Skeletal muscle satellite cell (primary cell): ENCODE measurements at regions not wholly inside any gene's neighbourhood (a gene's known extent, or its start where the extent isn't known, plus 50 kb on each side); places are given as distances from the start of the nearest gene placed in this dataset.

Source experiments
- H3K27me3 ChIP-seq: 2 replicates; pipeline ENCODE4 v1.7.0; 2013; ENCODE audit warnings: low read length; ENCODE audit not compliant: control insufficient read depth, insufficient read depth
- H3K36me3 ChIP-seq: 2 replicates; pipeline ENCODE4 v1.7.0; 2013; ENCODE audit warnings: mild to moderate bottlenecking, control low read depth, low read length; ENCODE audit not compliant: insufficient read depth
- H3K4me1 ChIP-seq: 2 replicates; pipeline ENCODE4 v1.7.0; 2013; ENCODE audit warnings: low read length; ENCODE audit not compliant: control insufficient read depth, insufficient read depth
- H3K4me2 ChIP-seq: 2 replicates; pipeline ENCODE4 v1.7.0; 2013; ENCODE audit warnings: mild to moderate bottlenecking, low read length
- H3K4me3 ChIP-seq: 2 replicates; pipeline ENCODE4 v1.7.0; 2013; ENCODE audit warnings: low read length
- H3K9ac ChIP-seq: 2 replicates; pipeline ENCODE4 v1.7.0; 2013; ENCODE audit warnings: mild to moderate bottlenecking, low read depth, low read length, moderate library complexity
- H3K9me3 ChIP-seq: replicated peaks from 2 replicates; pipeline ENCODE4 v1.7.0; 2013; ENCODE audit warnings: mild to moderate bottlenecking, control low read depth, low read length

DNA sequence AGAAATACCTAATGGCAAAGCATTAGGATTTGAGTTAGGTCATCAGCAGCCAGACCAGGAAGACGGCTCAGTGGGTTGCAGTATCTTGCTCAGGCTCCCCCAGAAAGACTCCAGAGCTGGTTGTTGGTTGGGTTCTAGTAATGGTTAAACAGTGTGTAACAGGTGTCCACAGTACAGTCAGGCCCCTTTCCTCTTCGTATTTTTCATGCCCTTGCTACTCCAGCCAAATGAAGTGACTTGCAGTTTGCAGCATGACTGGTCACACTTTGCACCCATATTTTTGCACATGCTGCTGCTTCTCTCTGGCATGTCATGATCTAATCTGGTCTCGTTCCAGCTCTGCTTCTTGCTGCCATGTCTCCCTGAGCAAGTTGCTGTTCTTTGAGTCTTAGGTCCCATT is 60.6 kb upstream of the TRPC7 start:
- no peaks in the 10 kb centered on the region for H3K4me1 ChIP-seq
- H3K4me2 ChIP-seq: no peak overlapping the region
- no peaks in the 10 kb centered on the region for H3K9me3 ChIP-seq
- no peaks in the 10 kb centered on the region for H3K36me3 ChIP-seq
- H3K4me3 ChIP-seq: no peak overlapping the region
- peaks cover 5% of the 10 kb centered on the region for H3K27me3 ChIP-seq
- no peak overlapping the region for H3K9ac ChIP-seq

DNA sequence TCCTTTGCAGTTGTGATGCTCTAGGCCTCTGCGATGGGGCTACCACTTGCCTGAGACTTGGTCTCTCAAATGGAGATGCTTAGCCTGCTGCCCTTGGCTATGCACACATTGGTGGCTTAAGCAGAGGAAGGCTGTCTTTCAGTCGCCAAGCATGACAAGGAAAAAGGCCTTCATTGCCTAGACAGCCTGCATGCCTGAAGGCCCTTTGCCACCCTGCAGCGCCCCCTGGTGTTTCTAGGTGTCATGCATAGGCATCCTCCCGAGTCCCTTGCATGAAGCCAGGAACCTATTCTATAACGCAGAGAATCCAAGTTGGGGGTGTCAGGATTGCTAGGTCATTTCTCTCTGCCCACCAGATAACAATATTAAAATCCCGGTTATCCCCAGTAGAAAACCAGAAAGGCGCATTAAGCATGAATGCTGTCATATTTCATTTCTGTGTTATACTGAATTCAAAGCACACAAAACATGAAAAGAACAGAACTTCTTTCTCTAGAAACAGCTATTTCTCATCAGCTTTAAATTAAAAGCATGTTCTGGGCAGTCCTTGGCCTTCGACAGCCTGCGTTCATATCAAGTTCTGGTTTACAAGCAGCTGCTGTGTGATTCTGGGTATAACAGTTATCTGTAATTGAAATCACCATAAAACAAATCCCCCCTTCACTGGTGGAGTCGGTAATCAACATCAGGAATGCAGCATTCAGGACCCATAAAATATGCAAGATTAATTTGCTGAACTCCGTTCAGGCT is 59.7 kb upstream of the TRPC7 start:
- Histone ChIP-seq H3K9me3 (no peaks in the 10 kb centered on the region), H3K4me3 (no peak overlapping the region), H3K27me3 (peaks cover 5% of the 10 kb centered on the region), H3K36me3 (no peaks in the 10 kb centered on the region), H3K9ac (no peak overlapping the region), H3K4me1 (no peaks in the 10 kb centered on the region), H3K4me2 (no peak overlapping the region)

- Histone ChIP-seq H3K9me3 (no peaks in the 10 kb centered on the region), H3K36me3 (no peaks in the 10 kb centered on the region)
Observed at GRCh38 chr5:136423944-136424606, 58.7 kb upstream of the TRPC7 start.

DNA sequence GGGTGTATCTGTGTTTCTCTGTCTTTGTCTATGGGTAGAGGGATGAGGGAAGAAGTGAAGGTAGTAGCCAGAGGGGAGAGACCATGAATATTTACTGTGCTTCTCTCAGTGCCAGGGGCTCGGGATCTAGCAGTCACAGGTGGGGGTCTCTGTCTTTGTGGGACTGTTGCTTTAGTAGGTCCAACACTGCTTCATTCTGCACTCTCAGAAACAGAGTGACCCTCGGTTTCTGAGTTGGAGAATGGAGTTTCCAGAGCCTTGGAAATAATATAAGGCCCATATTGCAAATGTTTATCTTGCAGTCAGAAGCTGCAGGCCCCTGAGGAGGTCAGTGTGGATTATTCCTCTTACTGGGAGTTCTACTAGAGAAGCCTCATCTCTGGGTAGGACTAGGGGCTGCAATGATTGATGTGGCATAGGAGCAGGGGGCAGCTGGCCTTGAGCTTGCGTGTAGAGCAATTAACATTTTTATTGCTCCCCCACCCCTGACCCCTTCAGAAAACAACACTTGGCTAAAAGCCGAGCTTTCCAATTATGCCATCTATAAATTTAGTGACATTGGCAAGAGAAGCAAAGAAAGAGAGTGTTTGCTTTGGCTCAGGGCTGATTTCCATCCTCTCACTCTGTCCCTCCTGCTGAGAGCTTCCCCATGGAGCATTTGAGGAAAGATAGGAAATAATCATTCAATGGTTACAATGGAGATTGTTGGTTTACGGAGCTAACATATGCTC is 55.0 kb upstream of the TRPC7 start:
- H3K9ac ChIP-seq: no peak overlapping the region
- H3K4me1 ChIP-seq: no peaks in the 10 kb centered on the region
- no peaks in the 10 kb centered on the region for H3K27me3 ChIP-seq
- no peak overlapping the region for H3K4me3 ChIP-seq
- H3K9me3 ChIP-seq: no peaks in the 10 kb centered on the region
- H3K4me2 ChIP-seq: no peak overlapping the region
- H3K36me3 ChIP-seq: no peaks in the 10 kb centered on the region

More at GRCh38 chr5:136423944-136424606, 58.7 kb upstream of the TRPC7 start:
- peaks cover 5% of the 10 kb centered on the region for H3K27me3 ChIP-seq
- no peak overlapping the region for H3K4me3 ChIP-seq
- no peak overlapping the region for H3K9ac ChIP-seq
- H3K4me2 ChIP-seq: no peak overlapping the region
- H3K4me1 ChIP-seq: no peaks in the 10 kb centered on the region

- no peak overlapping the region for H3K9ac ChIP-seq
- H3K9me3 ChIP-seq: no peaks in the 10 kb centered on the region
- H3K4me2 ChIP-seq: no peak overlapping the region
- no peak overlapping the region for H3K4me3 ChIP-seq
- no peaks in the 10 kb centered on the region for H3K4me1 ChIP-seq
- no peaks in the 10 kb centered on the region for H3K36me3 ChIP-seq
- no peaks in the 10 kb centered on the region for H3K27me3 ChIP-seq
Observed at GRCh38 chr5:136418301-136418700, 53.0 kb upstream of the TRPC7 start.
